H1 (cell line): ENCODE measurements at regions not wholly inside any gene's neighbourhood (a gene's known extent, or its start where the extent isn't known, plus 50 kb on each side); places are given as distances from the start of the nearest gene placed in this dataset.

Experiments
- CTCF ChIA-PET: fragments of 300-600 bp; sonication (Branson Sonifier 250); formaldehyde crosslinking; loops from one replicate; lab custom pipeline; 2021; ENCODE audit not compliant: partially characterized antibody; lab: Charles Lee
- POLR2A ChIA-PET: fragments of 300-600 bp; sonication (Branson Sonifier 250); formaldehyde crosslinking; loops from one replicate; lab custom pipeline; 2021; ENCODE audit warnings: inconsistent platforms; ENCODE audit not compliant: partially characterized antibody; lab: Charles Lee
- DNase-seq, 2 experiments: peaks; one replicate each; pipeline versions ENCODE4 v3.0.0 to v3.0.0-alpha.2; 2010 to 2022; ENCODE audit warnings: low spot score in 2 of 2, low read depth in 1 of 2, mixed read lengths in 1 of 2
- FAIRE-seq: peaks from 2 replicates; lab custom pipeline; 2011; peaks lifted over from hg19 to GRCh38; lab: Jason Lieb, UNC
- H2AFZ ChIP-seq: 2 replicates; pipeline ENCODE4 v1.8.1; 2012; ENCODE audit warnings: low read length, inconsistent platforms
- H2AK5ac ChIP-seq: 2 replicates; pipeline ENCODE4 v1.6.1; 2013; ENCODE audit warnings: low read depth, low read length
- H2BK120ac ChIP-seq: replicated peaks from 2 replicates; pipeline ENCODE3; 2013; ENCODE audit warnings: low read depth, low read length, inconsistent platforms
- H2BK12ac ChIP-seq: 2 replicates; pipeline ENCODE4 v1.6.1; 2013; ENCODE audit warnings: low read depth, low read length
- H2BK15ac ChIP-seq: 2 replicates; pipeline ENCODE4 v1.6.1; 2013; ENCODE audit warnings: low read length
- H2BK20ac ChIP-seq: 2 replicates; pipeline ENCODE4 v1.6.1; 2013; ENCODE audit warnings: low read length
- H2BK5ac ChIP-seq: 2 replicates; pipeline ENCODE4 v1.6.1; 2013; ENCODE audit warnings: low read depth, low read length
- H3K14ac ChIP-seq: 2 replicates; pipeline ENCODE4 v1.6.1; 2013; ENCODE audit warnings: inconsistent platforms; ENCODE audit not compliant: insufficient read length
- H3K18ac ChIP-seq: 2 replicates; pipeline ENCODE4 v1.6.1; 2013; ENCODE audit warnings: low read length; ENCODE audit errors: extremely low read depth
- H3K23ac ChIP-seq: 2 replicates; pipeline ENCODE4 v1.6.1; 2013; ENCODE audit warnings: inconsistent platforms; ENCODE audit not compliant: insufficient read length
- H3K23me2 ChIP-seq: 2 replicates; pipeline ENCODE4 v1.6.1; 2013; ENCODE audit warnings: low read depth, low read length
- H3K27ac ChIP-seq: 2 replicates; pipeline ENCODE4 v1.6.1; 2011; ENCODE audit warnings: low read depth, low read length, inconsistent platforms
- H3K27me3 ChIP-seq, 4 experiments: replicated peaks in 1 of 4; 1 replicate in 1 of 4; 2 replicates in 3 of 4; pipeline versions ENCODE4 v1.6.1 to v1.8.1; 2011 to 2013; ENCODE audit warnings: low read length in 3 of 4, mild to moderate bottlenecking in 3 of 4, inconsistent platforms in 2 of 4, mixed read lengths in 2 of 4, moderate library complexity in 1 of 4; ENCODE audit not compliant: control insufficient read depth in 3 of 4, insufficient read depth in 3 of 4; ENCODE audit errors: extremely low read depth in 1 of 4
- H3K36me3 ChIP-seq, 4 experiments: 2 replicates each; pipeline versions ENCODE4 v1.6.1 to v1.8.1; 2011 to 2013; ENCODE audit warnings: mild to moderate bottlenecking in 4 of 4, low read length in 3 of 4, moderate library complexity in 2 of 4, control low read depth in 1 of 4, inconsistent platforms in 1 of 4; ENCODE audit not compliant: insufficient read depth in 4 of 4, control insufficient read depth in 2 of 4
- H3K4ac ChIP-seq: replicated peaks from 2 replicates; pipeline ENCODE3; 2013; ENCODE audit warnings: low read length, low read depth, mixed read lengths, inconsistent platforms; ENCODE audit not compliant: insufficient read length
- H3K4me1 ChIP-seq, 4 experiments: replicated peaks in 1 of 4; 1 replicate in 1 of 4; 2 replicates in 3 of 4; pipeline versions ENCODE4 v1.6.1 to v1.8.1; 2011 to 2013; ENCODE audit warnings: low read length in 3 of 4, inconsistent platforms in 2 of 4, mixed read lengths in 1 of 4; ENCODE audit not compliant: insufficient read depth in 4 of 4, control insufficient read depth in 3 of 4
- H3K4me2 ChIP-seq, 2 experiments: 2 replicates each; pipeline versions ENCODE4 v1.6.1 to v1.8.1; 2011 to 2013; ENCODE audit warnings: low read depth in 2 of 2, low read length in 2 of 2, control low read depth in 1 of 2, inconsistent platforms in 1 of 2, mild to moderate bottlenecking in 1 of 2; ENCODE audit not compliant: insufficient read depth in 1 of 2
- H3K4me3 ChIP-seq, 4 experiments: fragments of 200-600, 300-600 bp in 1 of 4; sonication (generic), shearing (Covaris generic), sonication (Bioruptor Twin) in 1 of 4; 2 replicates each; pipeline versions ENCODE4 v1.5.1 to v1.8.1; 2011 to 2016; ENCODE audit warnings: low read length in 4 of 4, low read depth in 3 of 4, control low read depth in 2 of 4, inconsistent platforms in 2 of 4, mild to moderate bottlenecking in 2 of 4, mixed read lengths in 1 of 4, moderate library complexity in 1 of 4; ENCODE audit not compliant: insufficient read depth in 2 of 4; ENCODE audit errors: extremely low read depth in 1 of 4
- H3K56ac ChIP-seq: replicated peaks from 2 replicates; pipeline ENCODE3; 2013; ENCODE audit warnings: low read depth, mild to moderate bottlenecking, mixed read lengths, low read length, inconsistent platforms; ENCODE audit not compliant: insufficient read length
- H3K79me1 ChIP-seq: 2 replicates; pipeline ENCODE4 v1.6.1; 2013; ENCODE audit warnings: low read depth, low read length, control low read depth
- H3K79me2 ChIP-seq, 2 experiments: 2 replicates each; pipeline versions ENCODE4 v1.6.1 to v1.8.1; 2012 to 2013; ENCODE audit warnings: low read length in 2 of 2, mild to moderate bottlenecking in 2 of 2, inconsistent platforms in 1 of 2; ENCODE audit not compliant: insufficient read depth in 2 of 2, control insufficient read depth in 1 of 2
- H3K9ac ChIP-seq, 4 experiments: replicated peaks in 1 of 4; 1 replicate in 1 of 4; 2 replicates in 3 of 4; pipeline versions ENCODE4 v1.6.1 to v1.8.1; 2011 to 2013; ENCODE audit warnings: low read depth in 3 of 4, low read length in 3 of 4, control low read depth in 2 of 4, mild to moderate bottlenecking in 2 of 4, moderate library complexity in 2 of 4, inconsistent platforms in 1 of 4; ENCODE audit errors: extremely low read depth in 1 of 4
- H3K9me3 ChIP-seq, 2 experiments: 2 replicates each; pipeline versions ENCODE4 v1.6.1 to v1.8.1; 2012 to 2013; ENCODE audit warnings: mild to moderate bottlenecking in 2 of 2, moderate library complexity in 2 of 2, control low read depth in 1 of 2, inconsistent platforms in 1 of 2, low read depth in 1 of 2, low read length in 1 of 2, mixed read lengths in 1 of 2; ENCODE audit not compliant: insufficient read depth in 2 of 2
- H4K20me1 ChIP-seq, 2 experiments: replicated peaks in 1 of 2; 2 replicates each; pipeline versions ENCODE3 to v1.8.1; 2011 to 2013; ENCODE audit warnings: inconsistent platforms in 2 of 2, low read length in 2 of 2, mild to moderate bottlenecking in 1 of 2; ENCODE audit not compliant: insufficient read depth in 2 of 2, control insufficient read depth in 1 of 2
- H4K5ac ChIP-seq: 2 replicates; pipeline ENCODE4 v1.6.1; 2013; ENCODE audit warnings: low read length, low read depth, mixed read lengths, inconsistent platforms; ENCODE audit not compliant: insufficient read length
- H4K8ac ChIP-seq: 2 replicates; pipeline ENCODE4 v1.8.0; 2013; ENCODE audit warnings: mild to moderate bottlenecking, moderate library complexity, low read length, inconsistent platforms; ENCODE audit not compliant: insufficient read depth; ENCODE audit errors: extremely low read depth
- H4K91ac ChIP-seq: replicated peaks from 2 replicates; pipeline ENCODE3; 2013; ENCODE audit warnings: low read length, mixed read lengths, inconsistent platforms; ENCODE audit not compliant: insufficient read length
- ASH2L ChIP-seq: fragments of 200-600, 300-600 bp; sonication (generic); IDR thresholded peaks from one replicate; pipeline ENCODE4 v1.7.1; 2017; ENCODE audit warnings: low read length
- CBX5 ChIP-seq: fragments of 300-800, 300-1000 bp; sonication (generic); IDR thresholded peaks from 2 replicates; pipeline ENCODE4 v1.7.1; 2016; ENCODE audit warnings: antibody characterized with exemption, low read length, low read depth
- HDAC2 ChIP-seq, 2 experiments: fragments of 300-600 bp in 1 of 2; sonication (generic) in 1 of 2; IDR thresholded peaks; 2 replicates each; pipeline ENCODE4 v1.6.1; 2011 to 2012; ENCODE audit warnings: low read depth in 2 of 2, low read length in 2 of 2, mild to moderate bottlenecking in 2 of 2, moderate library complexity in 2 of 2, borderline replicate concordance in 1 of 2, inconsistent platforms in 1 of 2
- KDM1A ChIP-seq: fragments of 200-600, 300-600 bp; sonication (generic); IDR thresholded peaks from 2 replicates; pipeline ENCODE4 v1.7.1; 2016; ENCODE audit warnings: mild to moderate bottlenecking, low read length, borderline replicate concordance
- NRF1 ChIP-seq: IDR thresholded peaks from 2 replicates; pipeline ENCODE4 v1.6.1; 2011; ENCODE audit warnings: mild to moderate bottlenecking, low read depth, low read length, improper control_type of control experiment
- POLR2A ChIP-seq, 2 experiments: IDR thresholded peaks; 1 replicate in 1 of 2; 2 replicates in 1 of 2; pipeline ENCODE4 v1.6.1; 2011; ENCODE audit warnings: low read depth in 2 of 2, low read length in 2 of 2, mild to moderate bottlenecking in 2 of 2; ENCODE audit errors: control extremely low read depth in 1 of 2
- RAD21 ChIP-seq, 2 experiments: IDR thresholded peaks in 1 of 2; conservative IDR thresholded peaks in 1 of 2; 2 replicates each; pipeline ENCODE4 v1.6.1; 2011; ENCODE audit warnings: low read depth in 2 of 2, low read length in 2 of 2, improper control_type of control experiment in 1 of 2, inconsistent platforms in 1 of 2, mild to moderate bottlenecking in 1 of 2, moderate library complexity in 1 of 2
- RNF2 ChIP-seq: fragments of 200-900, 300-1000 bp; sonication (generic); IDR thresholded peaks from 2 replicates; pipeline ENCODE4 v1.7.1; 2016; ENCODE audit warnings: borderline replicate concordance, low read depth, mild to moderate bottlenecking, antibody characterized with exemption, low read length; ENCODE audit not compliant: poor library complexity, severe bottlenecking; ENCODE audit errors: missing control alignments
- SUZ12 ChIP-seq: fragments of 200-600 bp; sonication (generic); IDR thresholded peaks from 2 replicates; pipeline ENCODE4 v1.6.1; 2012; ENCODE audit warnings: mild to moderate bottlenecking, inconsistent platforms, low read length, moderate library complexity, mixed read lengths
- TAF1 ChIP-seq: IDR thresholded peaks from 2 replicates; pipeline ENCODE4 v1.6.1; 2011; ENCODE audit warnings: mild to moderate bottlenecking, low read depth, low read length
- WGBS, 2 experiments: shearing (Covaris generic) in 1 of 2; methylation state at CpG; one replicate each; pipeline versions ENCODE4 v1.1.6 to v1.1.7; 2013 to 2015; ENCODE audit warnings: low lambda C conversion rate in 2 of 2, mixed read lengths in 2 of 2, inconsistent platforms in 1 of 2, low coverage in 1 of 2, missing lambda C conversion rate in 1 of 2; ENCODE audit not compliant: insufficient replicate concordance in 2 of 2, insufficient coverage in 1 of 2, insufficient read length in 1 of 2; ENCODE audit errors: extremely low coverage in 1 of 2, missing lambda C conversion rate in 1 of 2; 5-methylcytosine and 5-hydroxymethylcytosine counted together
- TF ChIP-seq, protein P1 (sequence below), 3 experiments: IDR thresholded peaks; 1 replicate in 2 of 3; 2 replicates in 1 of 3; pipeline versions ENCODE4 v1.5.1 to v1.6.1; 2011; ENCODE audit warnings: low read length in 3 of 3, mild to moderate bottlenecking in 3 of 3, inconsistent platforms in 2 of 3, low read depth in 1 of 3, moderate library complexity in 1 of 3; ENCODE audit not compliant: insufficient read depth in 1 of 3; ENCODE audit errors: control extremely low read depth in 1 of 3

DNA sequence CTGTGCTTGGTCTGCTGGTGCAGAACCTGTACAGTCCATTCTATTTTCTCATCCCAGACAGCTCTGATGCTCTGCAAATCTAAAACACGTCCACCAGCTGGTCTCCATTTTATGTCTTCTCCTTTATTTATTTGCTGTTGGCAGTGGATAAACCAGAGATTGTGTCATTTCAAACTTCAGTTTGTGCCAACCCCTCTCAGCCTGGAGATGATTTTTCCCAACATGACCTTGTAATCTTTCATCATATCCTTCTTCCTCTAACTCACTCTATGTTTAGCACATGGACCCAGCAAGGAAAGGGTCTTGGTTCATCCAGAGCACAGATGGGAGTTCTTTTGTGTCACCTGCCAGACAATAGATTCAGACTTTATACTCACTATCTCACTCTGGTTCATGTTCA is 273.2 kb downstream of the MTX2 start:
- no peak overlapping the region for H2BK120ac ChIP-seq
- H3K79me2 ChIP-seq, result no peaks in the 10 kb centered on the region
- no peak overlapping the region for H3K23ac ChIP-seq
- H2BK5ac ChIP-seq, result no peak overlapping the region
- H3K27ac ChIP-seq, result no peak overlapping the region
- H2AK5ac ChIP-seq, result no peak overlapping the region
- H2AFZ ChIP-seq, result no peak overlapping the region
- H4K20me1 ChIP-seq, result no peaks in the 10 kb centered on the region
- no peaks in the 10 kb centered on the region for H3K36me3 ChIP-seq
- H3K56ac ChIP-seq, result no peak overlapping the region
- peaks cover 0 to 2% (median under 1%) of the 10 kb centered on the region in 4 experiments; a peak in 1 of 7 replicates for H3K27me3 ChIP-seq
- no peak overlapping the region for H3K9ac ChIP-seq
- CTCF ChIA-PET, result interaction anchor here (1.0 to 1.3 kb wide), 2 partner anchors 11 to 12 kb away, joined by 4 read pairs; no protein-coding TSS in a partner anchor
- no peaks in the 10 kb centered on the region for H3K4me1 ChIP-seq
- H3K14ac ChIP-seq, result no peak overlapping the region
- no peak overlapping the region for H3K4me3 ChIP-seq
- no peak overlapping the region for H2BK15ac ChIP-seq
- H3K4ac ChIP-seq, result no peak overlapping the region
- FAIRE-seq (no peak), DNase-seq (no peak)
- POLR2A ChIA-PET, result no interaction called here
- H3K9me3 ChIP-seq, result no peaks in the 10 kb centered on the region
- no peak overlapping the region for H4K91ac ChIP-seq
- no peaks in the 10 kb centered on the region for H3K79me1 ChIP-seq
- H4K8ac ChIP-seq, result no peak overlapping the region
- H4K5ac ChIP-seq, result no peak overlapping the region
- no peaks in the 10 kb centered on the region for H3K23me2 ChIP-seq
- H3K18ac ChIP-seq, result no peak overlapping the region
- WGBS, 2 experiments, result 93% methylated on average over 1 of the region's 1 CpG; no CpG with 5 or more reads in 1 of the 2 experiments
- H2BK20ac ChIP-seq, result no peak overlapping the region
- no peak overlapping the region for H2BK12ac ChIP-seq
- H3K4me2 ChIP-seq, result no peak overlapping the region
- no peak for TF ChIP-seq ASH2L
- TF ChIP-seq RNF2, result no peak
- no peak for TF ChIP-seq KDM1A
- no peak for TF ChIP-seq RAD21 (IDR thresholded peaks at IDR 0.05 in 1 of 2, conservative IDR thresholded peaks at IDR 0.05 in 1 of 2; ENCODE audit: low read depth in 2 of 2, low read length in 2 of 2)
- TF ChIP-seq TAF1, result no peak
- no peak for TF ChIP-seq POLR2A (IDR thresholded peaks at IDR 0.05; ENCODE audit: control extremely low read depth in 1 of 2, low read depth in 2 of 2, low read length in 2 of 2)
- TF ChIP-seq SUZ12, result no peak
- no peak for TF ChIP-seq HDAC2 (IDR thresholded peaks at IDR 0.05; ENCODE audit: borderline replicate concordance in 1 of 2, low read depth in 2 of 2, low read length in 2 of 2)
- TF ChIP-seq, protein P1, sequence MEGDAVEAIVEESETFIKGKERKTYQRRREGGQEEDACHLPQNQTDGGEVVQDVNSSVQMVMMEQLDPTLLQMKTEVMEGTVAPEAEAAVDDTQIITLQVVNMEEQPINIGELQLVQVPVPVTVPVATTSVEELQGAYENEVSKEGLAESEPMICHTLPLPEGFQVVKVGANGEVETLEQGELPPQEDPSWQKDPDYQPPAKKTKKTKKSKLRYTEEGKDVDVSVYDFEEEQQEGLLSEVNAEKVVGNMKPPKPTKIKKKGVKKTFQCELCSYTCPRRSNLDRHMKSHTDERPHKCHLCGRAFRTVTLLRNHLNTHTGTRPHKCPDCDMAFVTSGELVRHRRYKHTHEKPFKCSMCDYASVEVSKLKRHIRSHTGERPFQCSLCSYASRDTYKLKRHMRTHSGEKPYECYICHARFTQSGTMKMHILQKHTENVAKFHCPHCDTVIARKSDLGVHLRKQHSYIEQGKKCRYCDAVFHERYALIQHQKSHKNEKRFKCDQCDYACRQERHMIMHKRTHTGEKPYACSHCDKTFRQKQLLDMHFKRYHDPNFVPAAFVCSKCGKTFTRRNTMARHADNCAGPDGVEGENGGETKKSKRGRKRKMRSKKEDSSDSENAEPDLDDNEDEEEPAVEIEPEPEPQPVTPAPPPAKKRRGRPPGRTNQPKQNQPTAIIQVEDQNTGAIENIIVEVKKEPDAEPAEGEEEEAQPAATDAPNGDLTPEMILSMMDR (IDR thresholded peaks at IDR 0.05; ENCODE audit: control extremely low read depth in 1 of 3, insufficient read depth in 1 of 3, low read depth in 1 of 3, low read length in 3 of 3), result no peak
- no peak for TF ChIP-seq NRF1
- TF ChIP-seq CBX5, result no peak
